ENCODE measurements at regions not wholly inside any gene's neighbourhood (a gene's known extent, or its start where the extent isn't known, plus 50 kb on each side); places are given as distances from the start of the nearest gene placed in this dataset.

GRCh38 chr22:46083383-46084350 is 66.7 kb upstream of the PPARA start:
- Histone ChIP-seq H3K4me3 (ENCODE audit: low read depth, low read length) (no peak overlapping the region), H3K9me3 (ENCODE audit: control insufficient read depth, insufficient read depth, low read length) (no peaks in the 10 kb centered on the region), H3K27ac (ENCODE audit: low read depth, low read length) (peak overlapping the region; percentile 94), H3K27me3 (ENCODE audit: control insufficient read depth, insufficient read depth, low read length) (no peaks in the 10 kb centered on the region), H3K4me1 (ENCODE audit: control insufficient read depth, insufficient read depth, low read length) (peaks cover 84% of the 10 kb centered on the region), H3K36me3 (ENCODE audit: control insufficient read depth, insufficient read depth, low read length) (peaks cover 65% of the 10 kb centered on the region)
- 40% methylated on average over 19 of the region's 24 CpGs for WGBS (ENCODE audit: insufficient coverage)
- DNase-seq (ENCODE audit: low read depth in 4 of 6, low spot score in 6 of 6) = no peak

- no peaks in the 10 kb centered on the region for H3K9me3 ChIP-seq (ENCODE audit: control insufficient read depth, insufficient read depth, low read length)
- no peak overlapping the region for H3K4me3 ChIP-seq (ENCODE audit: low read depth, low read length)
- peaks cover 84% of the 10 kb centered on the region for H3K4me1 ChIP-seq (ENCODE audit: control insufficient read depth, insufficient read depth, low read length)
- peak overlapping the region; percentile 94 for H3K27ac ChIP-seq (ENCODE audit: low read depth, low read length)
- H3K36me3 ChIP-seq (ENCODE audit: control insufficient read depth, insufficient read depth, low read length) = peaks cover 65% of the 10 kb centered on the region
- WGBS (ENCODE audit: insufficient coverage) = 81% methylated on average over 14 of the region's 14 CpGs
- H3K27me3 ChIP-seq (ENCODE audit: control insufficient read depth, insufficient read depth, low read length) = no peaks in the 10 kb centered on the region
- DNase-seq (ENCODE audit: low read depth in 4 of 6, low spot score in 6 of 6) = no peak
Observed at GRCh38 chr22:46084376-46084775, 66.0 kb upstream of the PPARA start.

GRCh38 chr22:46084943-46085827 is 65.1 kb upstream of the PPARA start:
- H3K4me1 ChIP-seq (ENCODE audit: control insufficient read depth, insufficient read depth, low read length) = peaks cover 84% of the 10 kb centered on the region
- no peaks in the 10 kb centered on the region for H3K27me3 ChIP-seq (ENCODE audit: control insufficient read depth, insufficient read depth, low read length)
- peaks cover 68% of the 10 kb centered on the region for H3K36me3 ChIP-seq (ENCODE audit: control insufficient read depth, insufficient read depth, low read length)
- 45% methylated on average over 33 of the region's 35 CpGs for WGBS (ENCODE audit: insufficient coverage)
- peak in 1 of 6 donors; percentile 72 for DNase-seq (ENCODE audit: low read depth in 4 of 6, low spot score in 6 of 6)
- no peak overlapping the region for H3K4me3 ChIP-seq (ENCODE audit: low read depth, low read length)
- H3K9me3 ChIP-seq (ENCODE audit: control insufficient read depth, insufficient read depth, low read length) = no peaks in the 10 kb centered on the region
- peak overlapping the region; percentile 94 for H3K27ac ChIP-seq (ENCODE audit: low read depth, low read length)

- Histone ChIP-seq H3K9me3 (ENCODE audit: control insufficient read depth, insufficient read depth, low read length) (no peaks in the 10 kb centered on the region), H3K4me1 (ENCODE audit: control insufficient read depth, insufficient read depth, low read length) (peaks cover 87% of the 10 kb centered on the region), H3K4me3 (ENCODE audit: low read depth, low read length) (no peak overlapping the region), H3K27me3 (ENCODE audit: control insufficient read depth, insufficient read depth, low read length) (no peaks in the 10 kb centered on the region), H3K36me3 (ENCODE audit: control insufficient read depth, insufficient read depth, low read length) (peaks cover 77% of the 10 kb centered on the region), H3K27ac (ENCODE audit: low read depth, low read length) (peak overlapping the region; percentile 94)
- 69% methylated on average over 34 of the region's 37 CpGs for WGBS (ENCODE audit: insufficient coverage)
- no peak for DNase-seq (ENCODE audit: low read depth in 4 of 6, low spot score in 6 of 6)
Observed at GRCh38 chr22:46085828-46086576, 64.3 kb upstream of the PPARA start.

- DNase-seq (ENCODE audit: low read depth in 4 of 6, low spot score in 6 of 6) = no peak
- Histone ChIP-seq H3K36me3 (ENCODE audit: control insufficient read depth, insufficient read depth, low read length) (peaks cover 80% of the 10 kb centered on the region), H3K4me1 (ENCODE audit: control insufficient read depth, insufficient read depth, low read length) (peaks cover 87% of the 10 kb centered on the region), H3K27me3 (ENCODE audit: control insufficient read depth, insufficient read depth, low read length) (no peaks in the 10 kb centered on the region), H3K27ac (ENCODE audit: low read depth, low read length) (peak overlapping the region; percentile 94), H3K9me3 (ENCODE audit: control insufficient read depth, insufficient read depth, low read length) (no peaks in the 10 kb centered on the region), H3K4me3 (ENCODE audit: low read depth, low read length) (no peak overlapping the region)
- WGBS (ENCODE audit: insufficient coverage) = 51% methylated on average over 15 of the region's 18 CpGs
Observed at GRCh38 chr22:46086577-46087335, 63.6 kb upstream of the PPARA start.

- Histone ChIP-seq H3K27me3 (ENCODE audit: control insufficient read depth, insufficient read depth, low read length) (no peaks in the 10 kb centered on the region), H3K9me3 (ENCODE audit: control insufficient read depth, insufficient read depth, low read length) (no peaks in the 10 kb centered on the region), H3K27ac (ENCODE audit: low read depth, low read length) (peak overlapping the region; percentile 94), H3K4me1 (ENCODE audit: control insufficient read depth, insufficient read depth, low read length) (peaks cover 90% of the 10 kb centered on the region), H3K36me3 (ENCODE audit: control insufficient read depth, insufficient read depth, low read length) (peaks cover 86% of the 10 kb centered on the region), H3K4me3 (ENCODE audit: low read depth, low read length) (no peak overlapping the region)
- DNase-seq (ENCODE audit: low read depth in 4 of 6, low spot score in 6 of 6) = no peak
- 59% methylated on average over 14 of the region's 14 CpGs for WGBS (ENCODE audit: insufficient coverage)
Observed at GRCh38 chr22:46087336-46087690, 63.0 kb upstream of the PPARA start.

- Histone ChIP-seq H3K4me1 (ENCODE audit: control insufficient read depth, insufficient read depth, low read length) (peaks cover 96% of the 10 kb centered on the region), H3K9me3 (ENCODE audit: control insufficient read depth, insufficient read depth, low read length) (no peaks in the 10 kb centered on the region), H3K4me3 (ENCODE audit: low read depth, low read length) (no peak overlapping the region), H3K27me3 (ENCODE audit: control insufficient read depth, insufficient read depth, low read length) (no peaks in the 10 kb centered on the region), H3K27ac (ENCODE audit: low read depth, low read length) (peak overlapping the region; percentile 94), H3K36me3 (ENCODE audit: control insufficient read depth, insufficient read depth, low read length) (peaks cover 90% of the 10 kb centered on the region)
- WGBS (ENCODE audit: insufficient coverage) = 9% methylated on average over 22 of the region's 22 CpGs
- peak in 2 of 6 donors; percentile 90 to 94 for DNase-seq (ENCODE audit: low read depth in 4 of 6, low spot score in 6 of 6)
Observed at GRCh38 chr22:46087816-46088277, 62.5 kb upstream of the PPARA start.

GRCh38 chr22:46088541-46089311 is 61.6 kb upstream of the PPARA start:
- Histone ChIP-seq H3K9me3 (ENCODE audit: control insufficient read depth, insufficient read depth, low read length) (no peaks in the 10 kb centered on the region), H3K36me3 (ENCODE audit: control insufficient read depth, insufficient read depth, low read length) (peaks cover 96% of the 10 kb centered on the region), H3K4me3 (ENCODE audit: low read depth, low read length) (no peak overlapping the region), H3K27ac (ENCODE audit: low read depth, low read length) (peak overlapping the region; percentile 94), H3K4me1 (ENCODE audit: control insufficient read depth, insufficient read depth, low read length) (peaks cover 99% of the 10 kb centered on the region), H3K27me3 (ENCODE audit: control insufficient read depth, insufficient read depth, low read length) (no peaks in the 10 kb centered on the region)
- no peak for DNase-seq (ENCODE audit: low read depth in 4 of 6, low spot score in 6 of 6)
- 40% methylated on average over 24 of the region's 25 CpGs for WGBS (ENCODE audit: insufficient coverage)
